NCI-H345 (cell line): ENCODE measurements at regions not wholly inside any gene's neighbourhood (a gene's known extent, or its start where the extent isn't known, plus 50 kb on each side); places are given as distances from the start of the nearest gene placed in this dataset.

Experiments used
- DNase-seq: peaks from one replicate; lab custom pipeline; 2025; lab: John Stamatoyannopoulos, UW

DNA sequence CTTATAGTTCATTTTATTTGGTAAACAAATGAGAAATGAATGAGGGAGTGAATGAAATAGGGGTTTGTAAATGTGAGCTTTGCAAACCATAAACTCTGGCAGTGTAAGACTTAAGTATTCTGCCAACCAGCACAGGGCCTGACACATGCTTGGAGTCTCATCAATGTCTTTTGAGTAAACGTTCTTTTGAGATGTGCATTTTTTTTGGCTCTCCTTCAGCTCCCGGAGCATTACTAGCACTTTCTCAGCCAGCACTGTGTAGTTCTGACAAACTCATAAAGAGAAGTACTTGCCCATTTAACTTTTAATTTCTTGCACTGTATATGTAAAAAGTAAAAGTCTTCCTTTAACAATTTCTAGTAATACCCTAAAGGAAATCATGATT, 245.3 kb downstream of the HS3ST1 start:
- no peak for DNase-seq

DNA sequence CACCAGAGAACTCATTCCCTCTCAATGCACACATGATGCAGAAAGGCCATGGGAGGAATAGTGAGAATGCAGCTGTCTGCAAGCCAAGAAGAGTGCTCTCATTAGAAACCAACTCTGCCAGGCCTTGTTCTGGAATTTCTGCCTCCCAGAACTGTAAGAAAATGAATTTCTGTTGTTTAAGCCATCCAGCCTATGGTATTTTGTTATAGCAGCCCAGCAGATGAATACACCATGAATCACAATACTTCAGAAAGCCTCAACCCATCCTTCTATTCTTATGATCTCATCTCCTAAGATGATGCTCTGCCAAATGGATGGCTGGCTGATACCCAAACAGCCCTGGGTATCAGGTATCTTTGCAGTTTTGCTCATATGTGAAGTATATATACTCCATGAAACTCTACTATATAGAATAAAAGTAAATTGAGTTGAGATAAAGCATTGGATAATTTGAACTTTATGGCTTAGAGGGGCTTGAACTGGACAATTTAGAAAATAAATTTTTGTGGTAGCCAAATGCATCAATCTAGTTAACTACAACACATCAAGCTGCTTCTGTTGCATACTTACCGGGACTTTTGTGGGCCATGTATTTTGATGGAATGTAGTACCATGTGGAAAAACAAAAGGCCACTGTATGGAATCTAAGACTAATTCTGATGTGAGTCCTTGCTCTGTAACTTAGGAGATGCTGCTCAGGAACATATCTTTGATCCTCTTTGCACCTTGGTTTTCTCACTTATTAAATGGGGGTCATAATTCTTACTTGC, 245.9 kb downstream of the HS3ST1 start:
- no peak for DNase-seq

DNA sequence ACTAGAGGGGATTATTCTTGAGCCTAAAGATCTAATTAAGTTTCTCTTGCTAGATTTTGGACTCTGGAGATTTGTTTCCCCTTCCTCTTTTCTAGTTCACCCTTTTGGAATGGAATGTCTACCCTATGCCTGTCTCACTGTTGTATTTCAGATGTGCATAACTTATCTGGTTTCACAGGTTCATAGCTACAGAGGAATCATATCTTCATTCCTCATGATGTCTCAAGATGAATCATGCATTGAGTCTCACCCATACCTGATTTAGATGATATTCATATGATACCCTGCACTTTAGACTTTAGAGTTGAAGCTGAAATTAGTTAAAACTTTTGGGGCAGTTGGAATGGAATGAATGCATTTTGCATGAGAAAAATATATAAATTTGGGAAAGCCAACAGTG, 246.7 kb downstream of the HS3ST1 start:
- no peak for DNase-seq

DNA sequence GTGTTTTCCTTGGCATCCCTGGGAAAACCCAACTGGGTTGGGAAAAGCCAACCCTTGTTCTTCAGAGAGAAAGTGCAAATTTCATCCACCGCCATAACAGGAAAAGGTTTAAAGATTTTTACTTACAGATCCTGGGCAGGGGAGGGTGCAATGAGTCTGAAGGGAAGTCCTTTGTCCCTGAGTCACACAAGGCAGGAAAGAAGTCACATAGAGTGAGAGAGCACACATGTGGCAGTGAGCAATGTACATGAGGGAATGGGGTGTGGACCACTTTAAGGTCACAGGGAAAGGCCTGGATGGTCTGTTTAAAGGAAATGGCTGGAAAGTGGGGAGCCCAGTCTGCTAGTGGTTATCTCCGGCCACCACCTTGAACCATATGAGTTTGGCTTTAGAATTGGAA, 248.9 kb downstream of the HS3ST1 start:
- no peak for DNase-seq

DNA sequence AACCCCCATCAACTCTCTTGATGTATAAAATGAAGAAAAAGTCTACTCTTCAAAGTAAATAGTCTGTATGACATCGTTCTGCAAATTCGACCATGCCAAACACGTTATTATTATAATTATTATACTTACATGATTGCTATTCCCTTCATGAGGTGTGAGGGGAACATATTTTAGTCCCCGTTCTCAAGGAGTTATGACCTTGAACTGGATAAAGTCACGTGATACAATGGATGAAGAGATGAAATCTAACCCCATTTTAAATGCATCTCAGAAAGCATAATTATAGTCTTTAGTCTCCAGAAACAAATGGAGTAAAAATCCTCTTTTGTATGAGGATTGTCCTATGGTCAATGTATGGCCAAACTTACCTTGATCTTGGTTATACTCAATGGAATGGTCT, 250.3 kb downstream of the HS3ST1 start:
- no peak for DNase-seq

DNA sequence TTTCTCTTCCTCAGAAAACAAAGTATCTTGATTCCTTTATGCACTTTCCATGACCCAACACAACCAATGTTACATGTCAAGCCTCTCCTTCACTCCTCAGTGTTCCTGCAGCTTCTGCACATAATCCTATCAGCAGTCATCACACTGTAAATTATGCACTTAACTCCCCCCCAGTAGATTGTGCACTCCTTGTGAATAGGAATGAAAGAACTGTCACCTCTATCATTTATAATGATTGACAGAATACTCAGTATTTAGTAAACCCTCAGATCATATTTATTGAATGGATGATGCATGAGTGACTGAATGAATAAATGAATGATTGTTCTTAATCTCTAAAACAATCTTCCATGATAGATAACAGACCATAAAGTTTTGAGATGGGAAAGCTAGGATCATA, 253.3 kb downstream of the HS3ST1 start:
- DNase-seq = no peak

DNA sequence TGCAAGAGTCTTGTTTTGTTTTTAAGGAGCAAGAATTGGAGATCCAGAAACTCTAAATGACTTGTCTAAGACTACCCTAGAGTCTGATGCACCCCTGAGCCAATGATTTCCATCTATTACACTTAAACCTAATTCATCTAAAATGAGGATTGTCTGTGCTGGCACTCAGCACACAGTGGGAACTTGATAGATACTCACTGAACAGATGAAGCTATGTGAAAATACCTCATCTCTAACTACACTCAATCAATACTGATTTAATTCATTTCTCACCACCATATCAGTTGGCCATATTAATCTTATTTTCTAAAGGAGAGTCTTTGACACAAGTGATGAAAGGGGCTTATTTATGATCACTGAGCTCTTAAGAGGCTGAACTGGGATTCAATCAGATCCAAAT, 262.1 kb downstream of the HS3ST1 start:
- no peak for DNase-seq

DNA sequence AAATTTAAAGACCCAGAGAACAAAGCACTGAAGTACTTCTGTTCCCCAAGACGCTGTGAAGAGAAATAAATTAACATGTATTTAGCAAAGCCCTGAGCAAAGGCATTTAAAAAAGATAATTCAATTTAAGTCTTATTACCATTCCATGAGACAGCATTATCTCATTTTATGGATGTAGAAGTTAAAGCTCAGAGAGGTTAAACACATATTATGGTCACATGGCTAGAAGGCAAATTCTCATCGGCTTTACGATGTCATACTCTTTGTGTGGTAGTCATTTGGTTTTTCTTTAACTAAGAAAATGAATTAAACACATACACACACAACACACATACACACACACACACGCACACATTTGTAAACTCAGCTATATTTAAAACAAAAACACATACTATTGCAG, 262.7 kb downstream of the HS3ST1 start:
- DNase-seq = no peak

DNA sequence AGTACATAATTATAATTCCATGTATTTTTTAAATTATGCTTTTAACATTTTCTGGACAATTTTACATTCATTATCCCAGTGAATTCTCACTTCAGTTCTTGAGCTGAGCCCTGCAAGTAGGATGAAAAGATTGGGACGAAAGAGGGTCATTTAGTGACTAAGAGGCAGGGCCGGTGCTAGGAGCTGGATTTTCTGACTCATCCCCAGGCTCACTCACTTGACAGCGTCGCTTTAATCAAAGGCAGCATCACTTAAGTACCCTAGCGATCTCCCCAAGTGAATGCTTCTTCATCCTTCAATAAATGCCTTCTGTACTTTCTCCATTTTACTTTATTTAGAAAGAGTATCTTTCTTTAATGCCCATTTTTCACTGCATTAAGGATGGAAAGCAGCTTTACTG, 263.6 kb downstream of the HS3ST1 start:
- DNase-seq = no peak

DNA sequence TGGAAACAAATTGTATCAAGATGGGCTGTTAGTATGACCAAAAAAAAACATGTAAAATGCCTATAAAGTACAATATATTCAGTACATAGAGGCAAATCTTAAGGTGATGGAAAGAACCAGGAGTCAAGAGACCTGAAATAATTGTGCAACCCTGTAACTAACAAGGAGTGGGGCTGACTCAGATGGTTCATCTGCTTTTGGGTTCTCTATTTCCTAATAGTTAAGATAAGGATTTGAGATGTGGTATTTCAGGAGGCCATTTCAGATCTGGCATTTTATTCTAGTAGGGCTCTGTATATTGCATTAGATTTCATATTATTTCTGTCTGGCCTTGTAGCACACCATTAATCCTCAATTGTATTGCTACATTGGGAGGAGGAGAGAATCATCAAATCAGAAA, 268.4 kb downstream of the HS3ST1 start:
- no peak for DNase-seq

DNA sequence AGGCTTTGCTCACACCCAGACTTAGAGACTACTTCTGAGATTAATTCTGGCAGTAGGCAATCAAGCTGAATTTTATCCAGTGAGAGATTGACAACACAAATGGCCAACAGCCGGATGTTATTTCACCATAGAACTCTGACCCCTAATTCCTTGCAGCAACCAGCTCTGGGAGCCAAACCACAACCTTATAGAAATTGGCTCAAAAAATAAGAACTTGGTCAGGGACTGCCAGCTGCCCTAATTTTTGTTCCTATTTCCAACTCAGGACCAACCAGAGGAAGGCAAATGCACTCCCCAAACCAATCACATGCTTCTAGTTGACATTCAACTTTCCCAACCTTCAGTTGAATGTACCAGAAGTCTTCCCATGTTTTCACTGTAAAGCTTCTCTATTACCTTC, 269.7 kb downstream of the HS3ST1 start:
- DNase-seq = no peak

DNA sequence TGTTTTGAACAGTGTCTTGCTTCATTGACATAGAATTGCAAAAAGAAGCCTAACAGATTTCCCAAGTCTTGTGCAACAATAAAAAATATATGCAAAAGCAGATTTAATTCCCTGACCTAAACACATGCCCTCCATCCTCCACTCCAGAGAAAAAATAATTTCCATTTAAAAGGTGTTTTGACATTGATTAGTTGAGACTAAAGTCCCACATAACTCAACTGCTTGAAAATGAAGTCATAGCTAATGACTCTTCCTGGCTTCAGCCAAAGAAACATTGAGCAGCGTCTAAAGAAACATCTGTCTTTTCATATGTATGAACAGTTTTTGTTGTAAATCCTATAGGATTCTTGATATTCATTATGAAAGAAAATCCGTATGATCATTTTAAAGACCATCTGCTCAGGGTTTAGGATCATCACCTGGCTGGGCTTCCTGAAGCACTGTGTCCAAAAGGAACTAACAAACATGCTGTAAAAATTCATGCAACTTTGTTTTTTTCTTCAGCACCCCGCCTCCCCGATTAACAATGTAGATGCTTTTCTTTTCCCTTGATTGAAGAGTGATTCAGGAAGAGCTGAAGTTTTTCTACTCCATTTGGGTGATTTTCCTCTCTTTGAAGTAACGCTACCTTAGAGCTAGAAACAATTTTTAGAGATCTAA, 273.4 kb downstream of the HS3ST1 start:
- no peak for DNase-seq

DNA sequence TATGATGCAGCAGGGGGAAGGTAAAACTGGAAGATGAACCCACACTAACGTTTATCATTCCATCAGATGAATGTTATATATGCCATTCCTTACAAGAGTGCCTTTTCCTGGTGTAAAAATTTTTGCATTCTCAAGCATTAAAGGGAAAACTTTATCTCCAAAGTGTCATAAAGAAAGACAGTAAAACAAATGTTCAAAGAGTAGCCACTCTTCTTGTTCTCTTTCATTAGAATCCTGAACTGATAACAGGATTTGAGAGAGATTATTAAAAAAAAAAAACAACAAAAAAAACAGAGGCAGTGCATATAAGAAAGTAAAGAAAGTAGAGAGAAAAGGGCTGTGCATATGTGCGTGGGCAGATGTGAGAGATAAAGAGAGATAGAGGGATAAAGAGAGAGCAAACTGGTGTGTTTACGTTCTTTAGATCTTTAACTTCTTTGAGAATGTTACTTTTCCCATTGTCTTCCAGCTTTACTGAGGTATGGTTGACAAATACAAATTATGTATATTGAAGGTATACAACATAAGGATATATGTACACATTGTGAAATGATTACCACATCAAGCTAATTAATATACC, 275.4 kb downstream of the HS3ST1 start:
- no peak for DNase-seq

DNA sequence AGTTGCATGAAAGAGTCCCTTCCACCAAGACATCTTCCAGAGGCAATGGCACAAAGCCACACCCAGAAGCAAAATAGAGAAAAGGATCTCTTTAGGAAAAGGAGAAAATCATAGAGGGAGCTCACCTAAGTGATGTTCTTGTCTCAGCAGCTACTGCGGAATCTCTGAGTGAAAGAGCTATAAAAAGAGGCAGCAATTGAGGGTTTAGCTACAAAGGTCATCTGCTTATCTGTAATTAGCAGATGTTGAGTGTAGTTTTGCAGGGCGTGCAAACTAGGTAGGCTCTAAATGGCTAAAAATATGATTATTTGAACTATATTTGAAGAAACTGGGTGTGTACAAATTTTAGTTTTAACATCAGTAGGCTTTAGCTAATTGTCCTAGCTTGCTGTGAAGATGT, 276.0 kb downstream of the HS3ST1 start:
- DNase-seq = no peak

DNA sequence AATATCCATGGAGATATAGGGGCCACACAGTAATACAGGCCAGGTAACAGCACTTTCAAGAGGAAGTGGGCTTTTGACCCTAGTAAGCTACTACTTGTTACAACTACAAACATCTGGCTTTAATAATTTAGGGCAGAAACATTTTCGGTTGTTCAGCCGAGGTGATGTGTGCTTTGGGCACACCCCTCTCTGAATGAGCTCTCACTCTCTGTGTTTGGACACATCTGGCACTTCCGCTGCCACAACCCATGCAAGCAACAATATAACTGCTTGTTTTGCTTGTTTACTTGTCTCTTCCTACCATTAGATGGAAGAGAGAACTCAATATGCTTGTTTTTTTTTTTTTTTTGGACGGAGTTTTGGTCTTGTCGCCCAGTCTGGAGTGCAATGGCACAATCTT, 277.2 kb downstream of the HS3ST1 start:
- peak; percentile 29 for DNase-seq

DNA sequence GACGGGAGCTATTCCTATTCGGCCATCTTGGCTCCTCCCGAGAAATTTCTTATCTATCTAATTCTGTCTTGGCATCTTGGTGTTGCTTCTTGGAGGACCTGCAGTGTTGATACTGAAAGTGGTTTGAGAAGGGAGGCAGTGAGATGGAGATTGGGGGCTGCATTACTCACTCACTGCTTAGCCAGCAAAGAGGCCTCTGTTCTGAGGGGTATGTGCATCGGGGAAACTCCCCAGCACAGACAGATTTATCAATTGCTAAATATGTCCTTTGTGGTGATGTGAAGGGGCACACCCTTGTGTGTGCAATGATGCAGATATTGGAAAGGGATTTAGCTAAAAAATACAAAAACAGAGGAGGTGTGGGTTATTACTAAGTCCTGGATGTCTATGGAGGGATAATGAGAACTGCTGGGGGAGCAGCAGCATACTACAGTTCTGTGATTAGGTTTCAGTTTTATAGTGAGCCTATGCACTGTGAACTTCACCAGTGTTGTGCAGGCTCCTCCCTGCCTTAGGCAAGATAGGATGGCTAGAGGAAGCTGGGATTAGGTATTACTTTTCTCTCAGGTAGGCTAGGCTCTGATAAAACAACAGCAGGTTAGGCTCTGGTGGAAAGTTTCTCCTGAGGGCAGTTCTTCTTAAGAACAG, 279.0 kb downstream of the HS3ST1 start:
- DNase-seq = peak; percentile 51

DNA sequence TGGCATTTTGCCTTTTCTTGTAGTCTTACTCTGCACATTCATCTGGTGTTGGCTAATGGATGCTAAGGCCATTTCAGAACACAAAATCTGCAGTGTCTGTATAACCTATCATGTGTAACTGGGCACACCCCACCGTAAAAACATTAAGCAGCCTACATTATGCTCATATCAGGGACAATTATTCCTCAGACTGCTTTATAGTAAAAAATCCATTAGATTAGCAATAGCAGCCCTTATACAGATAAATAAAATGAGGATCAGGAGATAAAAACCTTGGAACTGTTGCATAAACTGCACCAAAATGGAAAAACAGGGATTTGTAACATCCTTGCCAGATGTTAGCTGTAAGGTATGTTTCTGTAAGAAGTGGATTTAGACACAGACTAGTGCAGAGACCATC, 288.8 kb downstream of the HS3ST1 start:
- no peak for DNase-seq

DNA sequence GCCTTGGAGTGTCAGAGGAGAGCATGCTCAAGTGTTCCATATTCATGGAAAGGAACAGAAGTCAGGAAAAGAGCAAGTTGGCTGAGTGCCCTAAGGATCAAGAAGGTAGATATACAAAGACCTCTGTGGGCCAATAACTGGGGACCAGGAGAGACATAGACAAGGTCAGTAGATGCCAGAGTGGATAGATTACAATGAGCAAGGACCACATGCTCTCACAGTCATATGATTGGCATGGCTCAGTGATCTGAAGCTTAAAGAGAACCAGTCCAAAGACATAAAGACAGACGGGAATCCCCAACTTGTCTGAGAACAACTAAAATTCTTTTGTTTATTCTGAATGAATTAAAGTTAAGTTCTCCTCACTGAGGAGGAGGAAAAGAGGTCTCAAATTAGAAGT, 289.7 kb downstream of the HS3ST1 start:
- no peak for DNase-seq

DNA sequence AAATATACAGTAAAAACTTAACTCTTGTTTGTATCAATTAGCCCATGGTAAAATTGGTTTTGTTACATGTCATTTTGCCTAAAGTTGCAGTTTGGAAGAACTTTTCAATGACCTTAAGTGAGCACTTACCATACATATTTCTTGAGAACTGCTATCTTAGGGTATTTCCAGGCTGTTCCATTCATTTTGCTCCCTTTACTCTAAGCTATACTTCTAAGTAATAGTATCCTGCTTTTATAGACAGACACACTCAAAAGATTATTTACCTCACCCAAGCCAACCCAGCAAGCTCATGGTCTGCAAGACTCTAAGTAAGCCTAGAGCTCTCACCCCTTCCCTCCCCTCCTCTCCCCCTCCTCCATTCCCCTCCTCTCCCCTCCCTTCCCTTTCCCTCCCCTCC, 294.0 kb downstream of the HS3ST1 start:
- DNase-seq = no peak

DNA sequence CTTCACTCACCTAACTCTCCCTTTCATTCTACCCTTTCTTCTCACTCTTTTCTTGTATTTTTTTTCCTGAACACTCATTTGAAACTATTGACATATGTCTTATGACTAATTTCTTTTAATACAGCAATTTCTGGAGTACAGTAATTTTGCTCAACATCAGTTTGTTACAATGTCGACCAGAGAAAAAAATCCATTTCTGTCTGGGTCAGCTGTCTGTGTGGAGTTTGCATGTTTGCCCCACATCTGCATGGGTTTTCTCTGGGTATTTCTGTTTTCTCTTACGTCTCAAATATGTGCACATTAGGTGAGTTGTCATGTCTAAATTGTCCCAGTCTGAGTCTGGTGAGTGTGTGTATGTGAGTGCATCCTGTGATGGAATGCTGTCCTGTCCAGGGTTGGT, 294.8 kb downstream of the HS3ST1 start:
- no peak for DNase-seq

DNA sequence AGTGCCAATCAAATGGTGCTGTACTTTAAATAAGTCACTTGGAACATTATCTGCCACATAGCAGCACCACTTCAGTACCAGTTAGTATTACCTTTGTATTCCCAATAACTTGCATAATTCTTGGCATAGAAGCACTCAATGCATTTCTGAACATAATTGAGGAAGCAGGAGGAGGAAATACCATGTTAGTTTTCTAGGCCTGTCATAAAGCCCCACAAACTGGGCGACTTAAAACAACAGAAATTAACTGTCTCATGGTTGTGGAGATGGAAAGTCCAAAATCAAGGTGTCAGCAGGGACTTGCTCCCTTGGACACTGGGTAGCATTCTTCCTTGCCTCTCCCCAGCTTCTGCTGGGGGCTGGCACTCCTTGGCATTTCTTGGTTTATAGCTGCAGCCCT, 296.2 kb downstream of the HS3ST1 start:
- DNase-seq = no peak

DNA sequence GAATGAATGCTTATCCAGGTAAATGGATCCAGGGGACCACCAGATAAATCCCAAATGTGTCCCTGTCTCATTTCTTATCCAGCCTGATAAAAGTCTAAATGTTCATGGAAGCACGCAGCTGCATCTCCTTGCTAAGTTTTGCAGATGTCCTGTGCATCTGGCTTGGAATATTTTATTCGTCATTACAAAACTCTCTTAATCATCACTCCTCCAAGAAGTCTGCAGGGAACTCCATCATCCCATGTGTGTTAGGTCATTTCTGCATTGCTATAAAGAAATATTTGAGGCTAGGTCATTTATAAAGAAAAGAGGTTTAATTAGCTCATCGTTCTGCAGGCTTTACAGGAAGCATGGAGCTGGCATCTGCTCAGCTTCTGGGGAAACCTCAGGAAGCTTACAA, 297.2 kb downstream of the HS3ST1 start:
- no peak for DNase-seq
